Esophagus muscularis mucosa (tissue), 4 donors: ENCODE measurements at regions not wholly inside any gene's neighbourhood (a gene's known extent, or its start where the extent isn't known, plus 50 kb on each side); places are given as distances from the start of the nearest gene placed in this dataset.

ENCODE experiments used
- DNase-seq: peaks from one replicate; pipeline ENCODE4 v3.0.0-alpha.2; 2017; ENCODE audit errors: extremely low spot score
- H3K27ac ChIP-seq, 4 donors: fragments of 200-600 bp; sonication (generic); replicated peaks in 1 of 4; 1 replicate in 3 of 4; 2 replicates in 1 of 4; pipeline ENCODE4 v1.5.1; 2016 to 2019; ENCODE audit warnings: mild to moderate bottlenecking in 1 of 4
- H3K27me3 ChIP-seq, 4 donors: fragments of 200-600 bp; sonication (generic); one replicate each; pipeline versions ENCODE4 v1.5.1 to v1.6.0; 2016 to 2019
- H3K36me3 ChIP-seq, 4 donors: fragments of 200-600 bp; sonication (generic); one replicate each; pipeline ENCODE4 v1.5.1; 2016 to 2019
- H3K4me1 ChIP-seq, 4 donors: fragments of 200-600 bp; sonication (generic); one replicate each; pipeline ENCODE4 v1.5.1; 2016 to 2019
- H3K4me3 ChIP-seq, 4 donors: fragments of 200-600 bp; sonication (generic); 1 replicate in 2 of 4; 2 replicates in 2 of 4; pipeline ENCODE4 v1.5.1; 2016 to 2019; ENCODE audit warnings: mild to moderate bottlenecking in 4 of 4, moderate library complexity in 1 of 4
- H3K9me3 ChIP-seq, 4 donors: fragments of 200-600 bp; sonication (generic); 1 replicate in 3 of 4; 2 replicates in 1 of 4; pipeline ENCODE4 v1.5.1; 2016 to 2019
- EP300 ChIP-seq: sonication (generic); formaldehyde crosslinking; IDR thresholded peaks from one replicate; pipeline ENCODE4 v1.6.1; 2017; ENCODE audit warnings: antibody characterized with exemption
- POLR2A ChIP-seq: fragments of 450-650 bp; IDR thresholded peaks from one replicate; pipeline ENCODE4 v1.6.1; 2017; ENCODE audit warnings: antibody characterized with exemption, moderate library complexity, mild to moderate bottlenecking, low read depth
- POLR2AphosphoS5 ChIP-seq, 2 donors: sonication (generic); formaldehyde crosslinking; IDR thresholded peaks; one replicate each; pipeline ENCODE4 v1.6.1; 2017; ENCODE audit warnings: antibody characterized with exemption in 2 of 2
- WGBS: methylation state at CpG from one replicate; pipeline ENCODE4 v1.1.5; 2018; 5-methylcytosine and 5-hydroxymethylcytosine counted together
- intact Hi-C: fragments of 100-400 bp; cut with DNase I; formaldehyde crosslinking; loops from one replicate; pipeline ENCODE4 v1.15.1; 2023
- TF ChIP-seq, protein P1 (sequence below), 3 experiments: fragments of 200-600 bp in 2 of 3; fragments of 450-650 bp in 1 of 3; sonication (generic) in 2 of 3; IDR thresholded peaks; one replicate each; pipeline ENCODE4 v1.5.1; 2017 to 2019; ENCODE audit warnings: antibody characterized with exemption in 3 of 3, mild to moderate bottlenecking in 2 of 3, moderate library complexity in 1 of 3

DNA sequence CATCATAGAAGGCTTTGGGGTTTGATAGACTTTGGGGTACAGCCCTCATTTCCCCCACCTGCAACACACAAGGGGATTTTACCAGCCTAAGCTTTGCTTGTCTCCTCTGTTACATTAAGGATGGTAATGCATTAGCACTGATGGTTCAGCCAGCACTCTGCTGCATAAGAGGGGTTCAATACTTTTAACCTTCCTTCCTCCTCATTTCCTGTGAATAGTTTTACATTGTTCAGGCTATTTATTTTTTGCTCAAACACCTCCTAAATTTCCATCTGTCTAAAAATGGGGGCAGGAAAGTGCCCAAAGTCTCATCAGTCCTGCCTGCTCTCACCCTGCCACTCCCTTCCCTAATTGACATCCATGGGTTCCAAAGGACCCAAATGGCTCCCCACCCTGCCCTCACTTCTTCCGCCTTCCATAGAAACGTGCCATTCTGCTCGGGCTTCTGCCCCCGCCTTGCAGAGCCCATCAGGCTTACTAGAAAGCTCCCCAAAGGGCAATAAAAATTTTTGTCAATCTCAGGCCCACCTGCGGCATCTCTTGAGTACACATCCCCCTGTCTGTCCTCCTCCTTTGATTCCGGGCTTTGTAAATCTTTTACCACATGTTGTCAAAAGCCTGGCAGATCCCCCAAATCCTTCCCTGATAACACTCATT, 239.5 kb upstream of the SLC24A2 start:
- Histone ChIP-seq H3K9me3 (no peaks in the 10 kb centered on the region), H3K27ac (no peak overlapping the region), H3K36me3 (no peaks in the 10 kb centered on the region), H3K27me3 (no peaks in the 10 kb centered on the region), H3K4me3 (no peak overlapping the region), H3K4me1 (peaks cover 0 to 18% (median under 1%) of the 10 kb centered on the region in 4 donors)
- WGBS: 62% methylated on average over 6 of the region's 6 CpGs
- intact Hi-C loops: no loop called here
- DNase-seq: no peak
- no peak for TF ChIP-seq POLR2A
- TF ChIP-seq EP300: no peak
- no peak for TF ChIP-seq POLR2AphosphoS5 (IDR thresholded peaks at IDR 0.05)
- TF ChIP-seq, protein P1, sequence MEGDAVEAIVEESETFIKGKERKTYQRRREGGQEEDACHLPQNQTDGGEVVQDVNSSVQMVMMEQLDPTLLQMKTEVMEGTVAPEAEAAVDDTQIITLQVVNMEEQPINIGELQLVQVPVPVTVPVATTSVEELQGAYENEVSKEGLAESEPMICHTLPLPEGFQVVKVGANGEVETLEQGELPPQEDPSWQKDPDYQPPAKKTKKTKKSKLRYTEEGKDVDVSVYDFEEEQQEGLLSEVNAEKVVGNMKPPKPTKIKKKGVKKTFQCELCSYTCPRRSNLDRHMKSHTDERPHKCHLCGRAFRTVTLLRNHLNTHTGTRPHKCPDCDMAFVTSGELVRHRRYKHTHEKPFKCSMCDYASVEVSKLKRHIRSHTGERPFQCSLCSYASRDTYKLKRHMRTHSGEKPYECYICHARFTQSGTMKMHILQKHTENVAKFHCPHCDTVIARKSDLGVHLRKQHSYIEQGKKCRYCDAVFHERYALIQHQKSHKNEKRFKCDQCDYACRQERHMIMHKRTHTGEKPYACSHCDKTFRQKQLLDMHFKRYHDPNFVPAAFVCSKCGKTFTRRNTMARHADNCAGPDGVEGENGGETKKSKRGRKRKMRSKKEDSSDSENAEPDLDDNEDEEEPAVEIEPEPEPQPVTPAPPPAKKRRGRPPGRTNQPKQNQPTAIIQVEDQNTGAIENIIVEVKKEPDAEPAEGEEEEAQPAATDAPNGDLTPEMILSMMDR (IDR thresholded peaks at IDR 0.05): no peak

DNA sequence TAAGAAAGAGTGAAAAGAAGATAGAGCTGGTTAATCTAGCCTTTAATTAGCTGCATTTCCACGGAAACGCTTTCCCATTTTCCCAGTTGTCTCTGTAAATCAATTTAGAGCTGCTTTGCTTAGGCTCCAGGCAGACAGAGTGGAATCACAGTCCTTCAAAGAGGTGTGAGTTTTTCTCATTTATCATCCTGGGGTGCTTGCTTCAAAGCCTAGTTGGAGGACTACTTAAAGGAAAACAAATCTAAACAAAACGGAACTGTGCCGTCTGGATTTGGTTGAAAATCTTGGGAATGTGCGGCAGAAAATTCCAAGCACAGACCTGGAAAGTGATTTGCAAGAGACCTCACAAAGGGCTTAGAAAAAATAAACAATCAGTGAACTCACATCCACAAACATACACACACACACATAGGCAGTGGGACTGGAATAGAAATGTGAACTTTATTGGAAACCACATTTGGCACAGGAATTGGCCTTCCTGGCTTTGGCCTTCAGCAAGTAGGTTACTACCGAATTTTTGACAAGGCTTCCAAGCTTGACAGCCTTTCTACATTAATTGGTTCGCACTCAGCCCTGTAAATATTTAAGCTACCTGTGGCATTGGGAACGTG, 235.2 kb upstream of the SLC24A2 start:
- no peaks in the 10 kb centered on the region for H3K27me3 ChIP-seq
- H3K4me3 ChIP-seq: no peak overlapping the region
- no peaks in the 10 kb centered on the region for H3K36me3 ChIP-seq
- DNase-seq: no peak
- peaks cover 0 to 9% (median 0%) of the 10 kb centered on the region in 4 donors for H3K4me1 ChIP-seq
- TF ChIP-seq POLR2A (no peak), POLR2AphosphoS5 (IDR thresholded peaks at IDR 0.05) (no peak), EP300 (no peak)
- TF ChIP-seq, protein P1 (IDR thresholded peaks at IDR 0.05): no peak
- intact Hi-C loops: no loop called here
- 61% methylated on average over 8 of the region's 8 CpGs for WGBS
- H3K9me3 ChIP-seq: no peaks in the 10 kb centered on the region
- no peak overlapping the region for H3K27ac ChIP-seq

DNA sequence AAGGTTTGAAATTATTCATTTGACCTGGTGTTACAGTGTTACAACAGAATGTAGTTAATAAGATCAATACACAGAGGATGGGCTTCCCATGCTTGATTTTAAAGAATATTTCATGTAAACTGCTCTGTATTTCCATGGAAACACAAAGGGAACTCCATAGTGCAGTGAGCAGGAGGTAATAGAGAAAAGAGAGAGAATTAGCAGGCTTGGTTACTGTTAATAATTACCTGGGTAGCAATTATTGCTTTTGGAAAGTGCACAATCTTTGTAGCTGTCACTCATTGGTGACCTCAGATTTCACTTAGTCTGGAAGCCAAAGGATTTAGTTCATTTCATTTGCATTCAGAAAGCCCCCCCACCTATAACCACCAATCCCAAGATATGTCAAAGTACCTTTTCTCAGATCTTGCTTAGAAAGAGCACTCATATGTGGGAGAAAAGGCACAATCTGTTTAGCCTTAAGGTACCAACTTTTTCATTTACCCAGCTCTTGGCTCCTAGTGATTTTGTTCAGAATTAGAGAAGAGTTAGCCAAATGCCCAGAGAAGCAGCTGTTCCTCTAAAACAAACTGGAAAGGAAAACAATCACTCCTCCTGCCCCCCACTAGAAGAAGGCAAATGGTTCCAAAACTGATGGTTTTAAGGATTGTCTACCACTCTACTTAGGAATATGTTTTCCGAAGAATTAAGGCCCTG, 234.5 kb upstream of the SLC24A2 start:
- Histone ChIP-seq H3K4me3 (no peak overlapping the region), H3K27ac (no peak overlapping the region), H3K9me3 (no peaks in the 10 kb centered on the region), H3K36me3 (no peaks in the 10 kb centered on the region), H3K4me1 (peaks cover 0 to 8% (median 0%) of the 10 kb centered on the region in 4 donors), H3K27me3 (no peaks in the 10 kb centered on the region)
- 72% methylated on average over 1 of the region's 1 CpG for WGBS
- no peak for TF ChIP-seq POLR2A
- intact Hi-C loops: no loop called here
- no peak for DNase-seq

DNA sequence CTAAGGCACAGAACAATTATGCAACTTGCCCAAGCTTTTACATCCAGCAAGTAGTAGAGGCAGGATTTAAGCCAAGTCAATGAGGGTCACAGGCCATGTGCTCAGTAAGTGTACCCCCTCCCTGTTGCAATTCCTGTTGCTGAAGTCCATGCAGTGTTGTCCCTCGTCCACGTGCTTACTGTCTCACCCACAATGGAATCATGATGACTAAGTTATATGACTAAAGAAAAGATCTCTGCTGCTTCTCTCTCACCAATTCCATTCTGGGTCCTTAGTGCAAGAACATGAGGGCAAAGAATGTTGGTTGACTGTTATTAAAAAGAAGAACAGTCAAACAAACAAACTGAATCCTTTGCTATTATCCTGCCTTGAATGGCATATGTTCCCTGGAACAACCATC, 233.6 kb upstream of the SLC24A2 start:
- H3K27me3 ChIP-seq: no peaks in the 10 kb centered on the region
- WGBS: 87% methylated on average over 2 of the region's 2 CpGs
- intact Hi-C loops: no loop called here

DNA sequence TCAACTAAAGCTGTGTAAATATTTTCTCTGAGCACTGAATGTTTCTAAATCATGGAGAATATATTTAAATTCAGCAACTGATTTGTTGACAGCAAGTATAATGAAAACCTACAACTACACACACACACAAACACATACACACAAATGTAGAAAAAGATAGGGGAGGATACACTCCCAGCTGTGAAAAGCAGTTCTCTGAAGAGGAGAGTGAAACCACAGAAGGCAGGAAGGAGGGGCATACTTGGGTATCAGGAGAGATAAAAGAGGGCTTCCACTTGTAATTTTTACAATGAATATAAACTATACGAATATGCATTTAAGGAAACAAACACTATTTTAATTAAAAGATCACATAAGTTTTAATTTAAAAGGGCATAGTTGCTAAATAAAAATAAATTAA, 227.8 kb upstream of the SLC24A2 start:
- DNase-seq: no peak
- TF ChIP-seq EP300 (no peak), POLR2A (no peak), POLR2AphosphoS5 (IDR thresholded peaks at IDR 0.05) (no peak)
- TF ChIP-seq, protein P1 (IDR thresholded peaks at IDR 0.05): no peak
- Histone ChIP-seq H3K4me3 (no peak overlapping the region), H3K27ac (no peak overlapping the region), H3K4me1 (peaks cover 0 to 5% (median 0%) of the 10 kb centered on the region in 4 donors), H3K9me3 (no peaks in the 10 kb centered on the region), H3K36me3 (no peaks in the 10 kb centered on the region), H3K27me3 (no peaks in the 10 kb centered on the region)
- WGBS: 91% methylated on average over 1 of the region's 1 CpG
- intact Hi-C loops: no loop called here

More for the DNA sequence above, 233.6 kb upstream of the SLC24A2 start:
- no peak for DNase-seq
- Histone ChIP-seq H3K9me3 (no peaks in the 10 kb centered on the region), H3K4me3 (no peak overlapping the region), H3K27ac (no peak overlapping the region), H3K36me3 (no peaks in the 10 kb centered on the region), H3K4me1 (peaks cover 0 to 3% (median 0%) of the 10 kb centered on the region in 4 donors)
- no peak for TF ChIP-seq POLR2A
- no peak for TF ChIP-seq POLR2AphosphoS5 (IDR thresholded peaks at IDR 0.05)
- TF ChIP-seq, protein P1 (IDR thresholded peaks at IDR 0.05): no peak
- no peak for TF ChIP-seq EP300
